ENCODE measurements at regions not wholly inside any gene's neighbourhood (a gene's known extent, or its start where the extent isn't known, plus 50 kb on each side); places are given as distances from the start of the nearest gene placed in this dataset.

GRCh38 chr10:131512852-131513251, 201.3 kb upstream of the TCERG1L start:
- BruUV-seq (replicated peaks), result no TSS peak
- no peaks in the 10 kb centered on the region for H4K20me1 ChIP-seq (ENCODE audit: insufficient read depth, low read length)
- FAIRE-seq (no peak), DNase-seq (ENCODE audit: low spot score) (no peak), ATAC-seq (no peak)
- 23% methylated on average over 5 of the region's 7 CpGs for WGBS (ENCODE audit: low lambda C conversion rate)
- H3K27ac ChIP-seq (ENCODE audit: extremely low read length, insufficient read depth, low read length), result no peak overlapping the region
- ChIA-PET CTCF (ENCODE audit: low intra/inter-chr PET ratio, low total read pairs) (no interaction called here), POLR2A (no interaction called here)
- H3K79me2 ChIP-seq (ENCODE audit: insufficient read depth, low read length), result no peaks in the 10 kb centered on the region
- in situ Hi-C loops (cut with HindIII; ENCODE audit: extremely low pct_ligation_motif_present, low pct_unique_long_range_greater_than_20kb) (no loop called here), intact Hi-C loops (cut with micrococcal nuclease; ENCODE audit: unreplicated experiment) (no loop called here)
- no peak overlapping the region for H3K9ac ChIP-seq (ENCODE audit: insufficient read depth, low read depth, low read length)
- H3K4me2 ChIP-seq (ENCODE audit: low read depth, low read length), result no peak overlapping the region
- TF ChIP-seq IKZF4 (CRISPR knock-in tag; IDR thresholded peaks at IDR 0.05; ENCODE audit: borderline replicate concordance, low read depth, not compliant biosample characterization) (no peak), ZNF431 (CRISPR knock-in tag; IDR thresholded peaks at IDR 0.05; ENCODE audit: borderline replicate concordance, low read depth) (no peak), ZNF280B (CRISPR knock-in tag; IDR thresholded peaks at IDR 0.05; ENCODE audit: borderline replicate concordance) (no peak), KDM6A (CRISPR knock-in tag; IDR thresholded peaks at IDR 0.05; ENCODE audit: low read depth) (no peak), ZNF7 (CRISPR knock-in tag; IDR thresholded peaks at IDR 0.05) (no peak)
- no peak overlapping the region for H2AFZ ChIP-seq (ENCODE audit: low read length)
- no peak overlapping the region for H3K4me3 ChIP-seq (replicated peaks in 1 of 3; ENCODE audit: insufficient read depth in 1 of 3, low read depth in 2 of 3, low read length in 3 of 3)
- peaks cover 2 to 24% of the 10 kb centered on the region in 2 experiments; a peak in 4 of 5 replicates for H3K27me3 ChIP-seq (ENCODE audit: control insufficient read depth in 1 of 2, insufficient read depth in 2 of 2, low read length in 2 of 2)
- H3K4me1 ChIP-seq (ENCODE audit: insufficient read depth, low read length), result no peaks in the 10 kb centered on the region
- peaks cover 20% of the 10 kb centered on the region for H3K9me3 ChIP-seq (ENCODE audit: low read length)
- no peaks in the 10 kb centered on the region for H3K36me3 ChIP-seq (replicated peaks in 1 of 2; ENCODE audit: control insufficient read depth in 1 of 2, insufficient read depth in 2 of 2, low read length in 2 of 2)

GRCh38 chr10:131513445-131513844, 201.9 kb upstream of the TCERG1L start:
- H2AFZ ChIP-seq (ENCODE audit: low read length), result no peak overlapping the region
- no peak overlapping the region for H3K27ac ChIP-seq (ENCODE audit: extremely low read length, insufficient read depth, low read length)
- POLR2A ChIA-PET, result no interaction called here
- no peaks in the 10 kb centered on the region for H3K4me1 ChIP-seq (ENCODE audit: insufficient read depth, low read length)
- H3K4me2 ChIP-seq (ENCODE audit: low read depth, low read length), result no peak overlapping the region
- intact Hi-C loops (cut with micrococcal nuclease; ENCODE audit: unreplicated experiment), result no loop called here
- CTCF ChIA-PET (ENCODE audit: low intra/inter-chr PET ratio, low total read pairs), result no interaction called here
- no peak for FAIRE-seq
- H3K27me3 ChIP-seq (ENCODE audit: control insufficient read depth in 1 of 2, insufficient read depth in 2 of 2, low read length in 2 of 2), result peaks cover 2 to 30% of the 10 kb centered on the region in 2 experiments; a peak in 4 of 5 replicates
- no peaks in the 10 kb centered on the region for H3K36me3 ChIP-seq (replicated peaks in 1 of 2; ENCODE audit: control insufficient read depth in 1 of 2, insufficient read depth in 2 of 2, low read length in 2 of 2)
- no peak for ATAC-seq
- H4K20me1 ChIP-seq (ENCODE audit: insufficient read depth, low read length), result no peaks in the 10 kb centered on the region
- no peak overlapping the region for H3K4me3 ChIP-seq (replicated peaks in 1 of 3; ENCODE audit: insufficient read depth in 1 of 3, low read depth in 2 of 3, low read length in 3 of 3)
- peaks cover 20% of the 10 kb centered on the region for H3K9me3 ChIP-seq (ENCODE audit: low read length)
- no peak overlapping the region for H3K9ac ChIP-seq (ENCODE audit: insufficient read depth, low read depth, low read length)
- H3K79me2 ChIP-seq (ENCODE audit: insufficient read depth, low read length), result no peaks in the 10 kb centered on the region
- DNase-seq (ENCODE audit: low spot score), result no peak
- BruUV-seq (replicated peaks), result no TSS peak
- no peak for TF ChIP-seq ZNF614 (CRISPR knock-in tag; IDR thresholded peaks at IDR 0.05; ENCODE audit: borderline replicate concordance)
- no peak for TF ChIP-seq SRY (CRISPR knock-in tag; IDR thresholded peaks at IDR 0.05)
- TF ChIP-seq ZFP37 (CRISPR knock-in tag; IDR thresholded peaks at IDR 0.05; ENCODE audit: borderline replicate concordance), result no peak
- in situ Hi-C loops (cut with HindIII; ENCODE audit: extremely low pct_ligation_motif_present, low pct_unique_long_range_greater_than_20kb), result no loop called here
- 36% methylated on average over 4 of the region's 4 CpGs for WGBS (ENCODE audit: low lambda C conversion rate)
